ENCODE measurements at regions not wholly inside any gene's neighbourhood (a gene's known extent, or its start where the extent isn't known, plus 50 kb on each side); places are given as distances from the start of the nearest gene placed in this dataset.

- no peaks in the 10 kb centered on the region for H3K36me3 Mint-ChIP-seq
- no peak overlapping the region for H3K4me3 Mint-ChIP-seq
- no peak for DNase-seq
- ATAC-seq (replicated peaks) = no peak
- no peaks in the 10 kb centered on the region for H3K4me1 Mint-ChIP-seq
- no peaks in the 10 kb centered on the region for H3K9me3 Mint-ChIP-seq
- H3K27ac Mint-ChIP-seq = no peak overlapping the region
- H3K27me3 Mint-ChIP-seq = peaks cover 0 to 5% of the 10 kb centered on the region in 2 donors
Measured at GRCh38 chr2:189386741-189387140, 54.5 kb upstream of the WDR75 start.

GRCh38 chr2:189391201-189391600 lies 50.1 kb upstream of the WDR75 start:
- H3K4me1 Mint-ChIP-seq = no peaks in the 10 kb centered on the region
- H3K27ac Mint-ChIP-seq = no peak overlapping the region
- no peaks in the 10 kb centered on the region for H3K27me3 Mint-ChIP-seq
- H3K4me3 Mint-ChIP-seq = no peak overlapping the region
- no peak for ATAC-seq (replicated peaks)
- H3K36me3 Mint-ChIP-seq = no peaks in the 10 kb centered on the region
- no peaks in the 10 kb centered on the region for H3K9me3 Mint-ChIP-seq
- DNase-seq = no peak

Data from stimulated activated naive B cell treated with anti-CD40 and anti-IgM and Interleukin-4, amounts not matched to agents 10 μg/mL and 1 μg/mL and 100 μg/mL, for 72 hours (primary cell).